Prostate gland (tissue), 2 donors: ENCODE measurements at regions not wholly inside any gene's neighbourhood (a gene's known extent, or its start where the extent isn't known, plus 50 kb on each side); places are given as distances from the start of the nearest gene placed in this dataset.

Experiments used
- DNase-seq: peaks from one replicate; pipeline ENCODE4 v3.0.0-alpha.2; 2019; ENCODE audit warnings: low spot score
- H3K27ac ChIP-seq, 2 donors: fragments of 200-600 bp; sonication (generic); 2 replicates each; pipeline ENCODE4 v1.5.1; 2017 to 2019
- H3K27me3 ChIP-seq: fragments of 200-600 bp; sonication (generic); replicated peaks from 2 replicates; pipeline ENCODE4 v1.5.1; 2019; ENCODE audit not compliant: insufficient read depth
- H3K36me3 ChIP-seq, 2 donors: fragments of 200-600 bp; sonication (generic); 1 replicate in 1 of 2; 2 replicates in 1 of 2; pipeline versions ENCODE4 v1.5.1 to v1.8.1; 2017 to 2019
- H3K4me1 ChIP-seq: fragments of 200-600 bp; sonication (generic); replicated peaks from 2 replicates; pipeline ENCODE4 v1.5.1; 2019
- H3K4me3 ChIP-seq, 2 donors: fragments of 200-600 bp; sonication (generic); 2 replicates each; pipeline ENCODE4 v1.5.1; 2017 to 2019
- H3K9me3 ChIP-seq: fragments of 200-600 bp; sonication (generic); 2 replicates; pipeline ENCODE4 v1.5.1; 2017
- CTCF ChIP-seq, 4 experiments: fragments of 200-600 bp in 2 of 4; fragments of 450-650 bp in 2 of 4; sonication (generic) in 2 of 4; IDR thresholded peaks; 1 replicate in 3 of 4; 2 replicates in 1 of 4; pipeline ENCODE4 v1.5.1; 2016 to 2019; ENCODE audit warnings: antibody characterized with exemption in 4 of 4, mild to moderate bottlenecking in 2 of 4, moderate library complexity in 2 of 4
- POLR2A ChIP-seq: fragments of 450-650 bp; IDR thresholded peaks from one replicate; pipeline ENCODE4 v1.6.1; 2016; ENCODE audit warnings: antibody characterized with exemption, mild to moderate bottlenecking
- POLR2AphosphoS5 ChIP-seq: sonication (generic); formaldehyde crosslinking; IDR thresholded peaks from one replicate; pipeline ENCODE4 v1.6.1; 2017; ENCODE audit warnings: antibody characterized with exemption
- WGBS: methylation state at CpG from one replicate; pipeline ENCODE4 v1.1.5; 2018; 5-methylcytosine and 5-hydroxymethylcytosine counted together
- intact Hi-C: fragments of 100-400 bp; cut with DNase I; formaldehyde crosslinking; loops from one replicate; pipeline ENCODE4 v1.14.2; 2022

DNA sequence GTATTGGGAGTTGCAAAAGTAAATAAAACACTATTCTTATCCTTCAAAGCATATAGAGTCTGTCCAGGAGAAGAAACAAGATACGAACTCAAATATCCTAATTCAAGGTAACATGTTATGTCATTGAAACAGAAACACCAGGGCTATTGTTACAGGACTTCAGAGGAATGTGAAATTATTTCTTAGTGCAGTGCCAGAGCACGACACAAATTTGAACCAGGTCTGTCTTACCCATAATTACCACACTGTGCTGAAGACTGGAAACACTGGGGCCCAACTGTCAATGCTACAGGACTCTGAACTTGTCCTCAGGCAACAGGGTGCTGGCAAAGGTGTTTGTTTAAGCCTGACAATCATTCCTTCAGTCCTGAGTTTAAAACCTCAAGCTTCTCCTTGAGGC is 633.6 kb upstream of the UBE2E2 start:
- Histone ChIP-seq H3K27ac (no peak overlapping the region), H3K36me3 (no peaks in the 10 kb centered on the region), H3K4me3 (no peak overlapping the region), H3K27me3 (no peaks in the 10 kb centered on the region), H3K4me1 (no peaks in the 10 kb centered on the region), H3K9me3 (no peaks in the 10 kb centered on the region)
- intact Hi-C loops, result loop anchor here (5.0 kb wide), 1 partner anchor 338 kb away; no protein-coding TSS in a partner anchor
- no peak for DNase-seq
- WGBS, result 66% methylated on average over 2 of the region's 2 CpGs
- TF ChIP-seq CTCF (IDR thresholded peaks at IDR 0.05) (no peak), POLR2AphosphoS5 (no peak), POLR2A (no peak)

DNA sequence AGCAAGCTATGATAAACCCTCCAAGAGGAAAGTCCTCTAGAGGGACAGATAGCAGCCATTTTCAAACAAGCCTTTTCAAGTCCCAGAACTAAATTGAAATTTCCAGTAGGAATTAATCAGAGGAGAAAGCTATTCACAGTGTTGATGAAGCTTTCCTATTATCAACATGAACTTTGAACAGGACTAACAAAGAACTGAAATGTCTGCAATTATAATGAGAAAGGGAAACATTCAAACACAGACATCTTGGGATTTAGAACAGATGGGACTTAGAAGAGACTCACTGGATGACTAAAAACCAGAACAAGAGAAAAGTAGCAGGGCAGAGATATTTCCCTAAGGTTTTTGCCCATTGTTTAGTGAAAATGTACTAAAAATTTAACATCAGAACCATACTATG is 622.1 kb upstream of the UBE2E2 start:
- H3K4me3 ChIP-seq, result no peak overlapping the region
- TF ChIP-seq CTCF (IDR thresholded peaks at IDR 0.05), result no peak
- TF ChIP-seq POLR2AphosphoS5, result no peak
- no peak for TF ChIP-seq POLR2A

GRCh38 chr3:22582266-22582665 is 620.9 kb upstream of the UBE2E2 start:
- intact Hi-C loops, result no loop called here
- WGBS, result 19% methylated on average over 1 of the region's 1 CpG
- H3K9me3 ChIP-seq, result no peaks in the 10 kb centered on the region
- no peaks in the 10 kb centered on the region for H3K27me3 ChIP-seq
- TF ChIP-seq POLR2A, result no peak
- no peak for TF ChIP-seq CTCF (IDR thresholded peaks at IDR 0.05)
- no peak for TF ChIP-seq POLR2AphosphoS5
- no peak for DNase-seq
- H3K27ac ChIP-seq, result no peak overlapping the region
- H3K4me3 ChIP-seq, result no peak overlapping the region
- no peaks in the 10 kb centered on the region for H3K36me3 ChIP-seq
- no peaks in the 10 kb centered on the region for H3K4me1 ChIP-seq

More for the DNA sequence above, 622.1 kb upstream of the UBE2E2 start:
- Histone ChIP-seq H3K9me3 (no peaks in the 10 kb centered on the region), H3K36me3 (no peaks in the 10 kb centered on the region), H3K27ac (no peak overlapping the region), H3K4me1 (no peaks in the 10 kb centered on the region), H3K27me3 (no peaks in the 10 kb centered on the region)
- no peak for DNase-seq
- intact Hi-C loops, result no loop called here

DNA sequence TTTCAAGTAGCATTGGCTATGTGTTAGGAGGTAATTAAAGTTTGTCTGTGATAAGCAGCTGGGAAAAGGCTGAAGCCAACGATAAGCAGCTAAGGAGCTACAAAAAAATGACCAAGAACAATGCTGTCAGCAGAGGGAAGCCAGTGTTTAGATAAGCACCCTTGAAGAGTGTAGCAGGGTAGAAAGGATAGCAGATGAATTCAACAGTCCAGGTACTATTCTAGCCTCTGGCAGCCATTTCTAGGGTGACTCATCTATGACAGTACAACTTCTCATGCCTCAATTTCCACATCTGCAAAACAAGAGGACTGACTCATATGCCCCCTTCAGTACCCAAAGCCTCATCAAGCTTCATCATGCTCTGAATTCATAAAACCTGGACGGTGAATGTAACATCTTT is 617.6 kb upstream of the UBE2E2 start:
- H3K36me3 ChIP-seq, result no peaks in the 10 kb centered on the region
- 51% methylated on average over 2 of the region's 2 CpGs for WGBS
- intact Hi-C loops, result no loop called here
- no peak overlapping the region for H3K4me3 ChIP-seq
- no peak overlapping the region for H3K27ac ChIP-seq
- DNase-seq, result no peak
- H3K27me3 ChIP-seq, result no peaks in the 10 kb centered on the region
- TF ChIP-seq CTCF (IDR thresholded peaks at IDR 0.05) (no peak), POLR2A (no peak), POLR2AphosphoS5 (no peak)
- no peaks in the 10 kb centered on the region for H3K9me3 ChIP-seq
- no peaks in the 10 kb centered on the region for H3K4me1 ChIP-seq

- 95% methylated on average over 2 of the region's 2 CpGs for WGBS
- H3K4me1 ChIP-seq, result no peaks in the 10 kb centered on the region
- no peak for DNase-seq
- no peaks in the 10 kb centered on the region for H3K27me3 ChIP-seq
- H3K4me3 ChIP-seq, result no peak overlapping the region
- H3K9me3 ChIP-seq, result no peaks in the 10 kb centered on the region
- intact Hi-C loops, result no loop called here
- TF ChIP-seq POLR2AphosphoS5 (no peak), CTCF (IDR thresholded peaks at IDR 0.05) (no peak), POLR2A (no peak)
- H3K27ac ChIP-seq, result no peak overlapping the region
- no peaks in the 10 kb centered on the region for H3K36me3 ChIP-seq
Measured at GRCh38 chr3:22585911-22586310, 617.2 kb upstream of the UBE2E2 start.
